Omental fat pad (tissue), 3 donors: ENCODE measurements at regions not wholly inside any gene's neighbourhood (a gene's known extent, or its start where the extent isn't known, plus 50 kb on each side); places are given as distances from the start of the nearest gene placed in this dataset.

Source experiments
- ATAC-seq: fragments of 150-250 bp; one replicate; pipeline ENCODE4 v1.9.1; 2016; ENCODE audit warnings: mild to moderate bottlenecking, moderate library complexity; ENCODE audit not compliant: low FRiP score
- DNase-seq: peaks from one replicate; pipeline ENCODE4 v3.0.0-alpha.2; 2019; ENCODE audit warnings: low spot score
- CTCF ChIP-seq, 3 donors: fragments of 450-650 bp; IDR thresholded peaks; one replicate each; pipeline ENCODE4 v1.5.1; 2016 to 2017; ENCODE audit warnings: antibody characterized with exemption in 3 of 3, mild to moderate bottlenecking in 3 of 3, moderate library complexity in 2 of 3

GRCh38 chr2:60152226-60152833, 401.1 kb downstream of the BCL11A start:
- DNase-seq (no peak), ATAC-seq (no peak)
- TF ChIP-seq CTCF (IDR thresholded peaks at IDR 0.05): no peak

- TF ChIP-seq CTCF (IDR thresholded peaks at IDR 0.05): no peak
- ATAC-seq: no peak
- DNase-seq: no peak
These were observed 404.3 kb downstream of the BCL11A start for GRCh38 chr2:60149176-60149575.

- DNase-seq (no peak), ATAC-seq (no peak)
- no peak for TF ChIP-seq CTCF (IDR thresholded peaks at IDR 0.05)
These were observed 404.7 kb downstream of the BCL11A start for GRCh38 chr2:60148716-60149115.

- ATAC-seq: no peak
- TF ChIP-seq CTCF (IDR thresholded peaks at IDR 0.05): no peak
These were observed 413.3 kb downstream of the BCL11A start for GRCh38 chr2:60140185-60140584.

GRCh38 chr2:60136913-60137312, 416.5 kb downstream of the BCL11A start:
- TF ChIP-seq CTCF (IDR thresholded peaks at IDR 0.05): no peak
- no peak for DNase-seq
- ATAC-seq: no peak

More at GRCh38 chr2:60140185-60140584, 413.3 kb downstream of the BCL11A start:
- DNase-seq: no peak

- TF ChIP-seq CTCF (IDR thresholded peaks at IDR 0.05): no peak
- DNase-seq: no peak
- ATAC-seq: no peak
These were observed 426.3 kb downstream of the BCL11A start for GRCh38 chr2:60127191-60127590.

- DNase-seq (no peak), ATAC-seq (no peak)
- TF ChIP-seq CTCF (IDR thresholded peaks at IDR 0.05): no peak
These were observed 427.6 kb downstream of the BCL11A start for GRCh38 chr2:60125611-60126426.
